RWPE2 (cell line): ENCODE measurements at regions not wholly inside any gene's neighbourhood (a gene's known extent, or its start where the extent isn't known, plus 50 kb on each side); places are given as distances from the start of the nearest gene placed in this dataset.

ENCODE experiments used
- ATAC-seq: fragments of 200-7000 bp; cut with Tn5 transposase; 3 replicates; pipeline ENCODE4 v1.9.1; 2021; ENCODE audit warnings: low read depth
- DNase-seq: peaks from one replicate; pipeline ENCODE4 v3.0.0-alpha.2; 2020; ENCODE audit warnings: low spot score
- H3K27ac ChIP-seq: fragments of 450-650 bp; 2 replicates; pipeline ENCODE4 v1.5.1; 2017; ENCODE audit warnings: mild to moderate bottlenecking; ENCODE audit not compliant: poor library complexity, severe bottlenecking
- H3K27me3 ChIP-seq: fragments of 250-450 bp; sonication (Bioruptor Pico); 2 replicates; pipeline ENCODE4 v1.5.1; 2021; ENCODE audit warnings: mild to moderate bottlenecking, moderate library complexity; ENCODE audit not compliant: insufficient read depth, poor library complexity, severe bottlenecking
- H3K36me3 ChIP-seq: fragments of 250-450 bp; sonication (Bioruptor Pico); 2 replicates; pipeline ENCODE4 v1.5.1; 2020; ENCODE audit warnings: low read depth, mild to moderate bottlenecking, moderate library complexity
- H3K4me1 ChIP-seq: fragments of 250-450 bp; sonication (Bioruptor Pico); 2 replicates; pipeline ENCODE4 v1.5.1; 2021; ENCODE audit warnings: mild to moderate bottlenecking, moderate library complexity; ENCODE audit not compliant: insufficient read depth, poor library complexity, severe bottlenecking
- H3K4me3 ChIP-seq: fragments of 250-450 bp; sonication (Bioruptor Pico); 2 replicates; pipeline ENCODE4 v1.5.1; 2021; ENCODE audit warnings: mild to moderate bottlenecking, moderate library complexity; ENCODE audit not compliant: severe bottlenecking
- H3K9me3 ChIP-seq: fragments of 250-450 bp; sonication (Bioruptor Pico); 2 replicates; pipeline ENCODE4 v1.5.1; 2021; ENCODE audit warnings: mild to moderate bottlenecking, moderate library complexity; ENCODE audit not compliant: severe bottlenecking
- TF ChIP-seq, protein P1 (sequence below): fragments of 450-650 bp; IDR thresholded peaks from one replicate; pipeline ENCODE4 v1.5.1; 2017; ENCODE audit warnings: mild to moderate bottlenecking, moderate library complexity; ENCODE audit not compliant: poor library complexity, severe bottlenecking

- ATAC-seq (no peak), DNase-seq (no peak)
- no peaks in the 10 kb centered on the region for H3K27me3 ChIP-seq
- H3K9me3 ChIP-seq: no peaks in the 10 kb centered on the region
- H3K4me1 ChIP-seq: no peaks in the 10 kb centered on the region
- no peak overlapping the region for H3K27ac ChIP-seq
- TF ChIP-seq, protein P1, sequence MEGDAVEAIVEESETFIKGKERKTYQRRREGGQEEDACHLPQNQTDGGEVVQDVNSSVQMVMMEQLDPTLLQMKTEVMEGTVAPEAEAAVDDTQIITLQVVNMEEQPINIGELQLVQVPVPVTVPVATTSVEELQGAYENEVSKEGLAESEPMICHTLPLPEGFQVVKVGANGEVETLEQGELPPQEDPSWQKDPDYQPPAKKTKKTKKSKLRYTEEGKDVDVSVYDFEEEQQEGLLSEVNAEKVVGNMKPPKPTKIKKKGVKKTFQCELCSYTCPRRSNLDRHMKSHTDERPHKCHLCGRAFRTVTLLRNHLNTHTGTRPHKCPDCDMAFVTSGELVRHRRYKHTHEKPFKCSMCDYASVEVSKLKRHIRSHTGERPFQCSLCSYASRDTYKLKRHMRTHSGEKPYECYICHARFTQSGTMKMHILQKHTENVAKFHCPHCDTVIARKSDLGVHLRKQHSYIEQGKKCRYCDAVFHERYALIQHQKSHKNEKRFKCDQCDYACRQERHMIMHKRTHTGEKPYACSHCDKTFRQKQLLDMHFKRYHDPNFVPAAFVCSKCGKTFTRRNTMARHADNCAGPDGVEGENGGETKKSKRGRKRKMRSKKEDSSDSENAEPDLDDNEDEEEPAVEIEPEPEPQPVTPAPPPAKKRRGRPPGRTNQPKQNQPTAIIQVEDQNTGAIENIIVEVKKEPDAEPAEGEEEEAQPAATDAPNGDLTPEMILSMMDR: no peak
- H3K36me3 ChIP-seq: no peaks in the 10 kb centered on the region
- H3K4me3 ChIP-seq: no peak overlapping the region
Observed at GRCh38 chr5:106660681-106661080, 1010.1 kb downstream of the EFNA5 start.

DNA sequence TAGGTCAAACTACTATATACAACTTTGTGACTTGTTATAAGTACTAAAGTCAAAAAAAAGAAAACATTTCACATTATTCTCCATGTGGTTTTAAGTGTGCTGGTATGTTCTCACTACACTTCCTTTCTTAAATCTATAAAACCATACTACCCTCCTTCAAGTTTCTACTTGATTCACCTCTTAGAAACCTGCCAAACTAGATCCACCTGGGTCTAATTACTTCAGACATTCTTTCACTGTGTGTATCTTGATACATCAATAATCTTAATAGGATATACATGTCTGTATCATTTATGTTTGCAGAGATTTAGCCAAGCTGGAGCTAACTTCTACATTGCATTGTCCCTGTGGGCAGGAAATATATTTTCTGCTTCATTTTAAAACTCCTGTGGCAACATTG, 1012.6 kb downstream of the EFNA5 start:
- TF ChIP-seq, protein P1: no peak
- H3K27ac ChIP-seq: no peak overlapping the region
- peaks cover 4% of the 10 kb centered on the region for H3K9me3 ChIP-seq
- H3K27me3 ChIP-seq: no peaks in the 10 kb centered on the region
- no peaks in the 10 kb centered on the region for H3K4me1 ChIP-seq
- ATAC-seq (no peak), DNase-seq (no peak)
- H3K4me3 ChIP-seq: no peak overlapping the region
- H3K36me3 ChIP-seq: no peaks in the 10 kb centered on the region

DNA sequence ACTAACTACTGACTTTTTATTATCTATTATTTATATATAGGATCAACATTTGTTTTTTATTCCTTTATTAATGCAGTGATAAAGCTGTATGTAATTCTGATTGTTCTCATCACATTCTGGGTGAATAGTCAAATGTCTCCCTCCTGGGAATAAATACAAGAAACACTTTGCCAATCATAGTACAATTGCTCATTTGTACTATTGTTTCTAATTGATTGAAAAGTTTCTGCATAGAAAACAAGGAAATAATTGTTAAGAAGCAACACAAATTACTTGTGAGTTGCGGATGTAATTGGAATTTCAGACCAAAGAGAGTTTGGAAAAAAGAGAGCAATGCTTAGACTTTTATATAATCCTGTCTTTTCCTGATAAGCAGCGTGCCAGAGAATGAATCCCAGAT, 1013.9 kb downstream of the EFNA5 start:
- Histone ChIP-seq H3K27ac (no peak overlapping the region), H3K36me3 (no peaks in the 10 kb centered on the region), H3K4me3 (no peak overlapping the region), H3K4me1 (no peaks in the 10 kb centered on the region), H3K9me3 (peaks cover 4% of the 10 kb centered on the region), H3K27me3 (no peaks in the 10 kb centered on the region)
- TF ChIP-seq, protein P1: no peak
- ATAC-seq (no peak), DNase-seq (no peak)

- Histone ChIP-seq H3K4me1 (no peaks in the 10 kb centered on the region), H3K27ac (no peak overlapping the region), H3K4me3 (no peak overlapping the region), H3K9me3 (peaks cover 2% of the 10 kb centered on the region), H3K36me3 (no peaks in the 10 kb centered on the region), H3K27me3 (peaks cover 3% of the 10 kb centered on the region)
- no peak for ATAC-seq
- TF ChIP-seq, protein P1: no peak
- DNase-seq: no peak
Observed at GRCh38 chr5:106649031-106649430, 1021.7 kb downstream of the EFNA5 start.

GRCh38 chr5:106648401-106648800, 1022.3 kb downstream of the EFNA5 start:
- Histone ChIP-seq H3K27ac (no peak overlapping the region), H3K36me3 (no peaks in the 10 kb centered on the region), H3K27me3 (peaks cover 3% of the 10 kb centered on the region), H3K4me3 (no peak overlapping the region), H3K9me3 (peaks cover 2% of the 10 kb centered on the region), H3K4me1 (no peaks in the 10 kb centered on the region)
- ATAC-seq (no peak), DNase-seq (no peak)
- TF ChIP-seq, protein P1: no peak
